Keratinocyte (primary cell): ENCODE measurements at regions not wholly inside any gene's neighbourhood (a gene's known extent, or its start where the extent isn't known, plus 50 kb on each side); places are given as distances from the start of the nearest gene placed in this dataset.

ENCODE experiments used
- DNase-seq: peaks from one replicate; pipeline ENCODE4 v3.0.0-alpha.2; 2011; ENCODE audit warnings: low read depth, missing footprints, low spot score
- FAIRE-seq: peaks from 2 replicates; lab custom pipeline; 2011; peaks lifted over from hg19 to GRCh38; lab: Jason Lieb, UNC
- H2AFZ ChIP-seq: 2 replicates; pipeline ENCODE4 v1.6.0; 2012; ENCODE audit warnings: low read length, control low read depth, inconsistent platforms; ENCODE audit not compliant: control insufficient read depth
- H3K27ac ChIP-seq: 2 replicates; pipeline ENCODE4 v1.5.1; 2011; ENCODE audit warnings: low read length; ENCODE audit not compliant: control insufficient read depth, insufficient read depth
- H3K27me3 ChIP-seq: 3 replicates; pipeline ENCODE4 v1.6.0; 2011; ENCODE audit warnings: low read length; ENCODE audit not compliant: control insufficient read depth, insufficient read depth; ENCODE audit errors: extremely low read depth
- H3K36me3 ChIP-seq, 2 experiments: 2 replicates in 1 of 2; 3 replicates in 1 of 2; pipeline ENCODE4 v1.5.1; 2011; ENCODE audit warnings: low read length in 2 of 2, mild to moderate bottlenecking in 1 of 2; ENCODE audit not compliant: control insufficient read depth in 2 of 2, insufficient read depth in 2 of 2; ENCODE audit errors: extremely low read depth in 1 of 2
- H3K4me1 ChIP-seq: 3 replicates; pipeline ENCODE4 v1.5.1; 2011; ENCODE audit warnings: low read length; ENCODE audit not compliant: control insufficient read depth, insufficient read depth; ENCODE audit errors: extremely low read depth
- H3K4me2 ChIP-seq: 3 replicates; pipeline ENCODE4 v1.6.0; 2011; ENCODE audit warnings: low read depth, low read length; ENCODE audit not compliant: control insufficient read depth, insufficient read depth; ENCODE audit errors: extremely low read depth
- H3K4me3 ChIP-seq, 3 experiments: fragments of 200-600 bp in 1 of 3; sonication (generic) in 1 of 3; 2 replicates in 2 of 3; 3 replicates in 1 of 3; pipeline ENCODE4 v1.5.1; 2011 to 2016; ENCODE audit warnings: low read length in 3 of 3, mild to moderate bottlenecking in 3 of 3, control low read depth in 2 of 3, inconsistent platforms in 1 of 3, low read depth in 1 of 3, mixed read lengths in 1 of 3, mixed run types in 1 of 3, moderate library complexity in 1 of 3; ENCODE audit not compliant: control insufficient read depth in 2 of 3, insufficient read depth in 2 of 3; ENCODE audit errors: extremely low read depth in 1 of 3
- H3K79me2 ChIP-seq: 2 replicates; pipeline ENCODE4 v1.6.0; 2012; ENCODE audit warnings: low read length; ENCODE audit not compliant: control insufficient read depth, insufficient read depth
- H3K9ac ChIP-seq: 3 replicates; pipeline ENCODE4 v1.6.0; 2011; ENCODE audit warnings: low read length; ENCODE audit not compliant: control insufficient read depth, insufficient read depth; ENCODE audit errors: extremely low read depth
- H3K9me1 ChIP-seq: 3 replicates; pipeline ENCODE4 v1.6.0; 2011; ENCODE audit warnings: low read length; ENCODE audit not compliant: control insufficient read depth, insufficient read depth; ENCODE audit errors: extremely low read depth
- H3K9me3 ChIP-seq: 2 replicates; pipeline ENCODE4 v1.5.1; 2012; ENCODE audit warnings: low read depth, low read length; ENCODE audit not compliant: control insufficient read depth
- H4K20me1 ChIP-seq: 3 replicates; pipeline ENCODE4 v1.6.0; 2011; ENCODE audit warnings: low read length; ENCODE audit not compliant: control insufficient read depth, insufficient read depth; ENCODE audit errors: extremely low read depth
- EZH2 ChIP-seq: IDR thresholded peaks from one replicate; pipeline ENCODE4 v1.6.1; 2012; ENCODE audit warnings: inconsistent platforms, mild to moderate bottlenecking, low read length, moderate library complexity
- dilution Hi-C: fragments of 300-500 bp; cut with MboI; formaldehyde crosslinking; loops from one replicate; pipeline ENCODE4 v1.7.0; 2020; ENCODE audit warnings: low sequenced_read_pairs; ENCODE audit not compliant: extremely low pct_ligation_motif_present
- TF ChIP-seq, protein P1 (sequence below), 3 experiments: IDR thresholded peaks in 1 of 3; conservative IDR thresholded peaks in 1 of 3; optimal IDR thresholded peaks in 1 of 3; 2 replicates in 2 of 3; 3 replicates in 1 of 3; pipeline versions ENCODE3 to v1.5.1; 2011; ENCODE audit warnings: low read length in 3 of 3, mild to moderate bottlenecking in 3 of 3, moderate library complexity in 2 of 3, control low read depth in 1 of 3, inconsistent platforms in 1 of 3; ENCODE audit not compliant: insufficient read depth in 2 of 3; ENCODE audit errors: extremely low read depth in 1 of 3

DNA sequence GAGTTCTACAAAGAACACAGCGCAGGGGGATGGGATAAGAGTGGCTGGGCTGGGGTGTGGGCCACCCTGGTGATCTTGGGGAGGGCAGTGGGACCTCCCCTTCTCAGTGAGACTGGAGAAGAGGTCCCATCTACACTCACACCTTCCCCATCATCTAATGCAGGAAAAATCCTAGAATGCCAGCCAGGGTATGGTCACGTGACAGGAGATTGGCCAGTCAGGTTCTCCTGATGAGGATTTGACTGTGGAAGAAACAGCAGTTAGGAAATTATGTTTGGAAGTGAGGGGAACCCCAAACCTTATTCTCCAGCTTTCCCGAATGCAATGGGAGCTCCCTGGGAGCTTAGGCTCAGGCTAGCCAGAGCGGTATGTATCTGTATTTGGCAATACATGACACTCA, 158.8 kb upstream of the GRB10 start:
- H3K79me2 ChIP-seq, result no peaks in the 10 kb centered on the region
- no peak for FAIRE-seq
- dilution Hi-C loops, result no loop called here
- no peaks in the 10 kb centered on the region for H3K9me3 ChIP-seq
- DNase-seq, result no peak
- no peak overlapping the region for H2AFZ ChIP-seq
- H3K27ac ChIP-seq, result no peak overlapping the region
- TF ChIP-seq, protein P1, sequence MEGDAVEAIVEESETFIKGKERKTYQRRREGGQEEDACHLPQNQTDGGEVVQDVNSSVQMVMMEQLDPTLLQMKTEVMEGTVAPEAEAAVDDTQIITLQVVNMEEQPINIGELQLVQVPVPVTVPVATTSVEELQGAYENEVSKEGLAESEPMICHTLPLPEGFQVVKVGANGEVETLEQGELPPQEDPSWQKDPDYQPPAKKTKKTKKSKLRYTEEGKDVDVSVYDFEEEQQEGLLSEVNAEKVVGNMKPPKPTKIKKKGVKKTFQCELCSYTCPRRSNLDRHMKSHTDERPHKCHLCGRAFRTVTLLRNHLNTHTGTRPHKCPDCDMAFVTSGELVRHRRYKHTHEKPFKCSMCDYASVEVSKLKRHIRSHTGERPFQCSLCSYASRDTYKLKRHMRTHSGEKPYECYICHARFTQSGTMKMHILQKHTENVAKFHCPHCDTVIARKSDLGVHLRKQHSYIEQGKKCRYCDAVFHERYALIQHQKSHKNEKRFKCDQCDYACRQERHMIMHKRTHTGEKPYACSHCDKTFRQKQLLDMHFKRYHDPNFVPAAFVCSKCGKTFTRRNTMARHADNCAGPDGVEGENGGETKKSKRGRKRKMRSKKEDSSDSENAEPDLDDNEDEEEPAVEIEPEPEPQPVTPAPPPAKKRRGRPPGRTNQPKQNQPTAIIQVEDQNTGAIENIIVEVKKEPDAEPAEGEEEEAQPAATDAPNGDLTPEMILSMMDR (optimal IDR thresholded peaks at IDR 0.05 in 1 of 3, IDR thresholded peaks at IDR 0.05 in 1 of 3, conservative IDR thresholded peaks at IDR 0.05 in 1 of 3; ENCODE audit: extremely low read depth in 1 of 3, insufficient read depth in 2 of 3, low read length in 3 of 3), result no peak
- no peak for TF ChIP-seq EZH2
- H3K9ac ChIP-seq, result no peak overlapping the region
- H3K36me3 ChIP-seq, result no peaks in the 10 kb centered on the region
- H3K27me3 ChIP-seq, result no peaks in the 10 kb centered on the region
- no peak overlapping the region for H3K4me3 ChIP-seq
- H4K20me1 ChIP-seq, result no peaks in the 10 kb centered on the region
- no peak overlapping the region for H3K4me2 ChIP-seq
- no peaks in the 10 kb centered on the region for H3K9me1 ChIP-seq
- no peaks in the 10 kb centered on the region for H3K4me1 ChIP-seq

DNA sequence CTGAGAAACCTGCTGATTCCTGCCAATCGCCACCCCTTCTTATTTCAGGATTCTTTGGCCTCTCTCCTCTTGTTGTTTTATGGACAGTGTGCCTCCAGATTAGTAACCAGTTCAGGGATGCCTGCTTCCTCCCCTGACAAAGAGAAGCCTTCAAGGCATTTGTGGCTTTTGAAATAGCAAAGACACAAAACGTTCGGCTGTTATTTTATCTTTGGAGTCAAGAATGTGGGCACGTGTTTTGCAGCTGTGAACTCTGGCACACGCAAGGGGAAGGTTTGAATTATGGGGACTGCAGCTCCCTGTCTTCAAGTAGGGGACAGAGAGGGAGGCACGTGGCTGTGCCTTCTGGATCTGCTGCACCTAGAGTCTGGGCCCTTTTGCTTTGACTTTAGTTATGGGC, 157.9 kb upstream of the GRB10 start:
- no peak for FAIRE-seq
- dilution Hi-C loops, result no loop called here

More for the DNA sequence above, 157.9 kb upstream of the GRB10 start:
- H3K9me3 ChIP-seq, result no peaks in the 10 kb centered on the region
- no peaks in the 10 kb centered on the region for H3K79me2 ChIP-seq
- no peak for DNase-seq
- H4K20me1 ChIP-seq, result no peaks in the 10 kb centered on the region
- H3K27ac ChIP-seq, result no peak overlapping the region
- H3K4me3 ChIP-seq, result no peak overlapping the region
- no peak overlapping the region for H2AFZ ChIP-seq
- H3K36me3 ChIP-seq, result no peaks in the 10 kb centered on the region
- H3K4me1 ChIP-seq, result no peaks in the 10 kb centered on the region
- H3K4me2 ChIP-seq, result no peak overlapping the region
- H3K9me1 ChIP-seq, result no peaks in the 10 kb centered on the region
- TF ChIP-seq, protein P1 (optimal IDR thresholded peaks at IDR 0.05 in 1 of 3, IDR thresholded peaks at IDR 0.05 in 1 of 3, conservative IDR thresholded peaks at IDR 0.05 in 1 of 3; ENCODE audit: extremely low read depth in 1 of 3, insufficient read depth in 2 of 3, low read length in 3 of 3), result no peak
- TF ChIP-seq EZH2, result no peak
- no peaks in the 10 kb centered on the region for H3K27me3 ChIP-seq
- H3K9ac ChIP-seq, result no peak overlapping the region
